Spleen (tissue), 11 donors: ENCODE measurements at regions not wholly inside any gene's neighbourhood (a gene's known extent, or its start where the extent isn't known, plus 50 kb on each side); places are given as distances from the start of the nearest gene placed in this dataset.

Experiments used
- DNase-seq: peaks from one replicate; pipeline ENCODE4 v3.0.0-alpha.2; 2020
- H3K27ac ChIP-seq, 8 donors: fragments of 200-600 bp; sonication (generic) in 7 of 8; 1 replicate in 4 of 8; 2 replicates in 4 of 8; pipeline versions ENCODE4 v1.5.0 to v1.8.0; 2016 to 2021; ENCODE audit warnings: inconsistent platforms in 4 of 8, mild to moderate bottlenecking in 4 of 8, moderate library complexity in 1 of 8
- H3K27me3 ChIP-seq, 7 donors: fragments of 200-600 bp; sonication (generic) in 6 of 7; replicated peaks in 1 of 7; 1 replicate in 4 of 7; 2 replicates in 3 of 7; pipeline versions ENCODE4 v1.5.0 to v1.8.0; 2016 to 2021; ENCODE audit warnings: inconsistent platforms in 3 of 7, mild to moderate bottlenecking in 1 of 7
- H3K36me3 ChIP-seq, 6 donors: fragments of 200-600 bp; sonication (generic) in 5 of 6; 1 replicate in 4 of 6; 2 replicates in 2 of 6; pipeline versions ENCODE4 v1.5.0 to v1.8.0; 2016 to 2021; ENCODE audit warnings: inconsistent platforms in 2 of 6
- H3K4me1 ChIP-seq, 6 donors: fragments of 200-600 bp; sonication (generic) in 5 of 6; 1 replicate in 3 of 6; 2 replicates in 3 of 6; pipeline versions ENCODE4 v1.5.0 to v1.8.0; 2016 to 2021; ENCODE audit warnings: inconsistent platforms in 3 of 6
- H3K4me3 ChIP-seq, 8 donors: fragments of 200-600 bp; sonication (generic) in 7 of 8; 1 replicate in 4 of 8; 2 replicates in 4 of 8; pipeline versions ENCODE4 v1.5.0 to v1.8.0; 2016 to 2021; ENCODE audit warnings: inconsistent platforms in 4 of 8, mild to moderate bottlenecking in 4 of 8, moderate library complexity in 2 of 8
- H3K9me3 ChIP-seq, 8 donors: fragments of 200-600 bp; sonication (generic) in 7 of 8; 1 replicate in 4 of 8; 2 replicates in 4 of 8; pipeline versions ENCODE4 v1.5.0 to v1.8.0; 2016 to 2021; ENCODE audit warnings: inconsistent platforms in 4 of 8
- POLR2A ChIP-seq, 3 donors: fragments of 450-650 bp; IDR thresholded peaks; one replicate each; pipeline ENCODE4 v1.5.1; 2017; ENCODE audit warnings: antibody characterized with exemption in 3 of 3, mild to moderate bottlenecking in 1 of 3
- POLR2AphosphoS5 ChIP-seq, 3 donors: sonication (generic); formaldehyde crosslinking; IDR thresholded peaks; one replicate each; pipeline ENCODE4 v1.5.1; 2017; ENCODE audit warnings: antibody characterized with exemption in 3 of 3
- WGBS, 5 donors: extraction: QIAGEN DNeasy Blood & Tissue Kit in 3 of 5; methylation state at CpG; one replicate each; pipeline versions ENCODE4 v1.1.5 to v1.1.7; 2013 to 2018; 5-methylcytosine and 5-hydroxymethylcytosine counted together
- intact Hi-C: fragments of 100-400 bp; cut with DNase I; formaldehyde crosslinking; loops from one replicate; pipeline ENCODE4 v1.15.0; 2023; ENCODE audit warnings: low total_unique reads
- TF ChIP-seq, protein P1 (sequence below), 11 experiments: fragments of 200-600 bp in 7 of 11; fragments of 450-650 bp in 4 of 11; sonication (generic) in 4 of 11; IDR thresholded peaks in 8 of 11; conservative IDR thresholded peaks in 3 of 11; 1 replicate in 7 of 11; 2 replicates in 4 of 11; pipeline versions ENCODE4 v1.4.0 to v1.8.0; 2016 to 2021; ENCODE audit warnings: antibody characterized with exemption in 11 of 11, inconsistent platforms in 4 of 11, mild to moderate bottlenecking in 1 of 11
- donor health status: healthy with polysubstance abuse.
- donor health status: DM: no; HTN: no; CAD: no; lungs with moderate emphysema.
- donor health status: DM: no; HTN: no; CAD: no.
- donor health status: Bipolar disorder and iron deficiency.
- donor health status: healthy.
- donor health status: DM: no; HTN: no; CAD: no.
- donor health status: DM: yes; HTN: yes; CAD: no.

DNA sequence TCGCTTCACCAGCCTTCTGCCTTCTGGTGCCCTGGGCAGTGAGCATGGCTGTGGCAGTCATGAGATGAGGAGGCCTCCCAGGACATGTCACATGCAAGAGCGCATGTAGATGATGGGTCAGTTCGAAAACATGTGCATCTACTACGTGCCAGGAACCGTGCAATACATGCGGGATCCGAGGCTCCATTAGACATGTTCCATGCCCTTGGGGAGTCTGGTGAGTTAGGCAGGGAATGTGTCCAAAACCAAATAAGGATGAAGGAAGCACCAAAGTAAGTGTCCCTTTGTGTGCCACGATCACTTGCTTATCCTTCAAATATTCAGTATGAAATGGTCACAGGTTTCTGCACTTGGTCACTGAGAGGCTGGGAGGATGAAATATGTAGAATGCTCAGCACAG is 223.3 kb downstream of the RBM19 start:
- Histone ChIP-seq H3K9me3 (no peaks in the 10 kb centered on the region), H3K4me1 (no peaks in the 10 kb centered on the region), H3K27me3 (peaks cover 0 to 80% (median 0%) of the 10 kb centered on the region in 7 donors), H3K36me3 (no peaks in the 10 kb centered on the region), H3K27ac (no peak overlapping the region), H3K4me3 (no peak overlapping the region)
- TF ChIP-seq, protein P1, sequence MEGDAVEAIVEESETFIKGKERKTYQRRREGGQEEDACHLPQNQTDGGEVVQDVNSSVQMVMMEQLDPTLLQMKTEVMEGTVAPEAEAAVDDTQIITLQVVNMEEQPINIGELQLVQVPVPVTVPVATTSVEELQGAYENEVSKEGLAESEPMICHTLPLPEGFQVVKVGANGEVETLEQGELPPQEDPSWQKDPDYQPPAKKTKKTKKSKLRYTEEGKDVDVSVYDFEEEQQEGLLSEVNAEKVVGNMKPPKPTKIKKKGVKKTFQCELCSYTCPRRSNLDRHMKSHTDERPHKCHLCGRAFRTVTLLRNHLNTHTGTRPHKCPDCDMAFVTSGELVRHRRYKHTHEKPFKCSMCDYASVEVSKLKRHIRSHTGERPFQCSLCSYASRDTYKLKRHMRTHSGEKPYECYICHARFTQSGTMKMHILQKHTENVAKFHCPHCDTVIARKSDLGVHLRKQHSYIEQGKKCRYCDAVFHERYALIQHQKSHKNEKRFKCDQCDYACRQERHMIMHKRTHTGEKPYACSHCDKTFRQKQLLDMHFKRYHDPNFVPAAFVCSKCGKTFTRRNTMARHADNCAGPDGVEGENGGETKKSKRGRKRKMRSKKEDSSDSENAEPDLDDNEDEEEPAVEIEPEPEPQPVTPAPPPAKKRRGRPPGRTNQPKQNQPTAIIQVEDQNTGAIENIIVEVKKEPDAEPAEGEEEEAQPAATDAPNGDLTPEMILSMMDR (IDR thresholded peaks at IDR 0.05 in 8 of 11, conservative IDR thresholded peaks at IDR 0.05 in 3 of 11) = no peak
- TF ChIP-seq POLR2A (IDR thresholded peaks at IDR 0.05) (no peak), POLR2AphosphoS5 (IDR thresholded peaks at IDR 0.05) (no peak)
- DNase-seq = no peak
- WGBS, 5 donors = 81 to 93% (median 91%) methylated on average over 7 to 8 of the region's 8 CpGs
- intact Hi-C loops = no loop called here

DNA sequence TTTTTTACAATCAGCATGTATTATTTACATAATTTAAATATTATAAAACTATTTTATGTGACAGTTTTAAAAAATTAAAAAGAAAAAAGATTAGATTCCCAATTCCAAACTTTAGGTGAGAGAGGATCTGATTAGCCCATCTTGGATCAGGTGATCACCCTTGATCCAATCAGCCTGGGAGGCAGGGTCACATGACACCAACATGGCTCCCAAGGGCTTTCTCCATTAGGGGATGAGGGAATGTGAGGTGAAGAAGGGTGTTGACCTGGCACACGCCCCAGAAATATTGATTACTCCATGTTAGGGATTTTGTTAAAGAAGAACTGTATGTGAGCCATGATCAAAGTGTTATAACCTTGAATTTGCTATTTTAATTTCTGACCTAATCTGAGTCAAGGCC is 225.4 kb downstream of the RBM19 start:
- no peak overlapping the region for H3K4me3 ChIP-seq
- H3K27me3 ChIP-seq = peaks cover 0 to 81% (median 0%) of the 10 kb centered on the region in 7 donors
- H3K27ac ChIP-seq = no peak overlapping the region
- intact Hi-C loops = no loop called here
- H3K4me1 ChIP-seq = no peaks in the 10 kb centered on the region
- H3K9me3 ChIP-seq = no peaks in the 10 kb centered on the region
- TF ChIP-seq POLR2A (IDR thresholded peaks at IDR 0.05) (no peak), POLR2AphosphoS5 (IDR thresholded peaks at IDR 0.05) (no peak)
- TF ChIP-seq, protein P1 (IDR thresholded peaks at IDR 0.05 in 8 of 11, conservative IDR thresholded peaks at IDR 0.05 in 3 of 11) = no peak
- 68 to 77% (median 72%) methylated on average over 1 of the region's 1 CpG for WGBS, 5 donors
- no peaks in the 10 kb centered on the region for H3K36me3 ChIP-seq
- no peak for DNase-seq

DNA sequence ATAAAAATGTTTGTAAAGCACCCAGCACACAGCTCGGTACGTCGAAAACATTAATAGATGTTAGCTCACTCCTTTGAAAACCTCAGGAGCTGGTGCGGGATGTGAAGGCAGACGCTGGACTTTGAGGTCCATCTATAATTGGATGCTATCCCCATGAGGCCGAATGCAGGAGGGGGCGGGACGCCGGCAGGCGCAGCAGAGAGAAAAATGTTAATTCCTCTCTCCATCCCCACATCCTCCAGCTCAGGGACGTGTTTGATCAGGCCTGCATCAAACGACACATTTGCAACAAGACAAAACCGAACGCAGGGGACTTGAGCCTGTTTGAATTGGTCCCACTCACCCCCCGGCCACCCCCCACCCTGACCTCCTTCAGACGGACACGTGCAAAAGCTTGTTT is 231.0 kb downstream of the RBM19 start:
- H3K27me3 ChIP-seq = peaks cover 0 to 80% (median 0%) of the 10 kb centered on the region in 7 donors
- H3K9me3 ChIP-seq = no peaks in the 10 kb centered on the region
- WGBS, 5 donors = 15 to 23% (median 21%) methylated on average over 17 of the region's 17 CpGs
- H3K36me3 ChIP-seq = no peaks in the 10 kb centered on the region
- TF ChIP-seq POLR2AphosphoS5 (IDR thresholded peaks at IDR 0.05) (no peak), POLR2A (IDR thresholded peaks at IDR 0.05) (no peak)
- TF ChIP-seq, protein P1 (IDR thresholded peaks at IDR 0.05 in 8 of 11, conservative IDR thresholded peaks at IDR 0.05 in 3 of 11) = no peak
- no peak overlapping the region for H3K27ac ChIP-seq
- DNase-seq = no peak
- no peaks in the 10 kb centered on the region for H3K4me1 ChIP-seq
- H3K4me3 ChIP-seq = no peak overlapping the region
- intact Hi-C loops = no loop called here

DNA sequence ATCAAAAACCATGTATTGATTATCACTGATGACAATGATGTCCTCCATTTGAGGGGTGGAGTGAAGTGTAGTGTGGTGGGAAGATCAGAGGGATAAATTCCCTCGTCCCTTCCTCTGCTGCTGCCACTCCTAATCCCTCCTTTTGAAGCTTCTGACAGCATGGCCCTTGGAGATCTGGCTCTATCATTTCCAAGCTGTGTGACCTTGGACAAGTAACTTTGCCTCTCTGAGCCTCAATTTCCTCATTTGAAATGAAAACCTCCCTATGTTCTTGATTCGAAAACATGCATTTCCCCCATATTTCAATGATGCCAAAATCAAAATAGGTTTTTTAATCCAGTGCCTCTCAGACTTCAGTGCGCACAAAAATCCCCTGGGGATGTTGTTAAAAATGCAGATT is 231.6 kb downstream of the RBM19 start:
- Histone ChIP-seq H3K36me3 (no peaks in the 10 kb centered on the region), H3K4me1 (no peaks in the 10 kb centered on the region), H3K9me3 (no peaks in the 10 kb centered on the region), H3K4me3 (no peak overlapping the region), H3K27me3 (peaks cover 0 to 76% (median 0%) of the 10 kb centered on the region in 7 donors), H3K27ac (no peak overlapping the region)
- intact Hi-C loops = no loop called here
- no peak for DNase-seq
- 73 to 88% (median 87%) methylated on average over 3 of the region's 3 CpGs for WGBS, 5 donors
- TF ChIP-seq POLR2AphosphoS5 (IDR thresholded peaks at IDR 0.05) (no peak), POLR2A (IDR thresholded peaks at IDR 0.05) (no peak)
- TF ChIP-seq, protein P1 (IDR thresholded peaks at IDR 0.05 in 8 of 11, conservative IDR thresholded peaks at IDR 0.05 in 3 of 11) = no peak
